IMR-90 (cell line): ENCODE measurements at regions not wholly inside any gene's neighbourhood (a gene's known extent, or its start where the extent isn't known, plus 50 kb on each side); places are given as distances from the start of the nearest gene placed in this dataset.

Experiments used
- ATAC-seq: fragments of 200-7000 bp; cut with Tn5 transposase; 2 replicates; pipeline ENCODE4 v1.9.1; 2020; ENCODE audit warnings: low read depth, mild to moderate bottlenecking, moderate library complexity
- BruUV-seq: library from RNA; stranded (reverse); fragments of 400-500 nt; replicated peaks from 2 replicates; lab custom pipeline; 2021; lab: Mats Ljungman, UMichigan
- CTCF ChIA-PET: fragments of 300-600 bp; formaldehyde crosslinking; extraction: SDS; loops from one replicate; lab custom pipeline; 2021; ENCODE audit warnings: antibody characterized with exemption; lab: Yijun Ruan, JAX
- POLR2A ChIA-PET: fragments of 300-600 bp; sonication (Branson Sonifier 250); formaldehyde crosslinking; loops from one replicate; lab custom pipeline; 2022; ENCODE audit warnings: antibody characterized with exemption; ENCODE audit not compliant: unreplicated experiment; lab: Charles Lee
- DNase-seq: peaks from one replicate; pipeline ENCODE4 v3.0.0; 2013
- H2AFZ ChIP-seq: replicated peaks from 2 replicates; pipeline ENCODE3; 2013; ENCODE audit warnings: low read length, mild to moderate bottlenecking; ENCODE audit not compliant: poor library complexity
- H2AK5ac ChIP-seq: 2 replicates; pipeline ENCODE4 v1.6.1; 2013; ENCODE audit warnings: low read depth, low read length, inconsistent platforms
- H2AK9ac ChIP-seq: replicated peaks from 2 replicates; pipeline ENCODE3; 2013; ENCODE audit warnings: mild to moderate bottlenecking, low read depth, low read length, moderate library complexity; ENCODE audit not compliant: poor library complexity
- H2BK120ac ChIP-seq: 2 replicates; pipeline ENCODE4 v1.6.1; 2013; ENCODE audit warnings: low read depth, low read length, inconsistent platforms
- H2BK15ac ChIP-seq: 3 replicates; pipeline ENCODE4 v1.6.1; 2013; ENCODE audit warnings: low read depth, low read length, inconsistent platforms
- H2BK20ac ChIP-seq: 2 replicates; pipeline ENCODE4 v1.6.1; 2013; ENCODE audit warnings: low read depth, mild to moderate bottlenecking, inconsistent platforms, low read length, moderate library complexity
- H2BK5ac ChIP-seq: 2 replicates; pipeline ENCODE4 v1.6.1; 2013; ENCODE audit warnings: mild to moderate bottlenecking, low read depth, low read length, inconsistent platforms; ENCODE audit not compliant: poor library complexity, severe bottlenecking
- H3K14ac ChIP-seq: replicated peaks from 2 replicates; pipeline ENCODE4 v1.6.1; 2013; ENCODE audit warnings: low read depth, low read length, inconsistent platforms
- H3K18ac ChIP-seq: 2 replicates; pipeline ENCODE4 v1.6.1; 2013; ENCODE audit warnings: low read depth, low read length, control low read depth
- H3K23ac ChIP-seq: 2 replicates; pipeline ENCODE4 v1.6.1; 2013; ENCODE audit warnings: low read depth, low read length, inconsistent platforms
- H3K27ac ChIP-seq: 2 replicates; pipeline ENCODE4 v1.5.1; 2013; ENCODE audit warnings: mild to moderate bottlenecking, control low read depth, low read length; ENCODE audit not compliant: insufficient read depth
- H3K27me3 ChIP-seq: 2 replicates; pipeline ENCODE4 v1.6.1; 2013; ENCODE audit warnings: low read length; ENCODE audit not compliant: control insufficient read depth, insufficient read depth
- H3K36me3 ChIP-seq: 2 replicates; pipeline ENCODE4 v1.6.1; 2013; ENCODE audit warnings: low read length, mixed read lengths; ENCODE audit not compliant: control insufficient read depth, insufficient read depth
- H3K4ac ChIP-seq: 2 replicates; pipeline ENCODE4 v1.6.1; 2013; ENCODE audit warnings: low read depth, low read length, inconsistent platforms
- H3K4me1 ChIP-seq: 2 replicates; pipeline ENCODE4 v1.6.1; 2013; ENCODE audit warnings: low read length, mixed read lengths; ENCODE audit not compliant: control insufficient read depth, insufficient read depth
- H3K4me2 ChIP-seq: 2 replicates; pipeline ENCODE4 v1.6.1; 2013; ENCODE audit warnings: low read depth, mild to moderate bottlenecking, control low read depth, low read length, moderate library complexity
- H3K4me3 ChIP-seq: 2 replicates; pipeline ENCODE4 v1.5.1; 2013; ENCODE audit warnings: low read depth, mild to moderate bottlenecking, control low read depth, low read length, moderate library complexity; ENCODE audit not compliant: insufficient read depth
- H3K56ac ChIP-seq: 2 replicates; pipeline ENCODE4 v1.6.1; 2013; ENCODE audit warnings: low read length, inconsistent platforms; ENCODE audit not compliant: insufficient read depth; ENCODE audit errors: extremely low read depth
- H3K79me1 ChIP-seq, 2 experiments: 2 replicates each; pipeline ENCODE4 v1.6.1; 2013; ENCODE audit warnings: low read length in 2 of 2, inconsistent platforms in 1 of 2, low read depth in 1 of 2
- H3K9ac ChIP-seq: 2 replicates; pipeline ENCODE4 v1.6.1; 2013; ENCODE audit warnings: low read depth, low read length, control low read depth
- H3K9me1 ChIP-seq: 2 replicates; pipeline ENCODE4 v1.6.1; 2013; ENCODE audit warnings: low read length, inconsistent platforms; ENCODE audit not compliant: insufficient read depth
- H3K9me3 ChIP-seq: 2 replicates; pipeline ENCODE4 v1.6.1; 2013; ENCODE audit warnings: low read length; ENCODE audit not compliant: control insufficient read depth, insufficient read depth
- H4K20me1 ChIP-seq: 2 replicates; pipeline ENCODE4 v1.6.1; 2013; ENCODE audit warnings: low read length, inconsistent platforms; ENCODE audit not compliant: insufficient read depth
- H4K5ac ChIP-seq: 2 replicates; pipeline ENCODE4 v1.6.1; 2013; ENCODE audit warnings: mild to moderate bottlenecking, low read depth, low read length, control low read depth
- H4K8ac ChIP-seq, 2 experiments: 2 replicates each; pipeline ENCODE4 v1.6.1; 2013; ENCODE audit warnings: low read depth in 2 of 2, low read length in 2 of 2, control low read depth in 1 of 2, inconsistent platforms in 1 of 2
- H4K91ac ChIP-seq: 2 replicates; pipeline ENCODE4 v1.6.1; 2013; ENCODE audit warnings: low read depth, low read length, inconsistent platforms; ENCODE audit not compliant: insufficient read depth
- BHLHE40 ChIP-seq: fragments of 150-350 bp; IDR thresholded peaks from 2 replicates; pipeline ENCODE4 v1.6.1; 2016; ENCODE audit warnings: mild to moderate bottlenecking, low read depth, low read length
- CEBPB ChIP-seq: IDR thresholded peaks from 2 replicates; pipeline ENCODE4 v1.6.1; 2012; ENCODE audit warnings: low read depth, low read length, improper control_type of control experiment
- CHD1 ChIP-seq: IDR thresholded peaks from 2 replicates; pipeline ENCODE4 v1.6.1; 2012; ENCODE audit warnings: low read depth, low read length, improper control_type of control experiment
- CTCF ChIP-seq: conservative IDR thresholded peaks from 2 replicates; pipeline ENCODE4 v1.5.1; 2012; ENCODE audit warnings: mild to moderate bottlenecking, low read depth, low read length, improper control_type of control experiment
- MAZ ChIP-seq: IDR thresholded peaks from 2 replicates; pipeline ENCODE4 v1.6.1; 2012; ENCODE audit warnings: low read depth, mild to moderate bottlenecking, low read length, improper control_type of control experiment, moderate library complexity, borderline replicate concordance
- NFE2L2 ChIP-seq: fragments of 150-350 bp; IDR thresholded peaks from 2 replicates; pipeline ENCODE4 v1.6.1; 2016; ENCODE audit warnings: low read depth, mild to moderate bottlenecking, low read length
- POLR2A ChIP-seq: IDR thresholded peaks from 2 replicates; pipeline ENCODE4 v1.6.1; 2012; ENCODE audit warnings: mild to moderate bottlenecking, low read depth, low read length
- RFX5 ChIP-seq: IDR thresholded peaks from 2 replicates; pipeline ENCODE4 v1.8.0; 2012; ENCODE audit warnings: low read depth, mild to moderate bottlenecking, low read length, moderate library complexity
- SMC3 ChIP-seq: fragments of 150-350 bp; IDR thresholded peaks from 2 replicates; pipeline ENCODE4 v1.6.1; 2016; ENCODE audit warnings: low read depth, mild to moderate bottlenecking, antibody characterized with exemption, low read length, moderate library complexity
- WGBS, 2 experiments: methylation state at CpG; one replicate each; pipeline versions ENCODE4 v1.1.5 to v1.1.7; 2013; ENCODE audit warnings: missing lambda C conversion rate in 2 of 2; ENCODE audit not compliant: insufficient read length in 1 of 2; ENCODE audit errors: extremely low coverage in 2 of 2; 5-methylcytosine and 5-hydroxymethylcytosine counted together
- dilution Hi-C: fragments of 300-500 bp; cut with HindIII; formaldehyde crosslinking; loops from one replicate; pipeline ENCODE4 v1.14.3; 2018; ENCODE audit warnings: low sequenced_read_pairs; ENCODE audit not compliant: unreplicated experiment
- in situ Hi-C: fragments of 300-500 bp; cut with MboI; formaldehyde crosslinking; loops from 3 replicates; pipeline ENCODE4 v1.14.3; 2019; ENCODE audit warnings: low sequenced_read_pairs, inconsistent platforms, mixed read lengths
- intact Hi-C: fragments of 100-400 bp; cut with micrococcal nuclease; formaldehyde crosslinking; loops from 2 replicates; pipeline ENCODE4 v1.10.0; 2022
- TF ChIP-seq, protein P1 (sequence below): fragments of 150-350 bp; IDR thresholded peaks from 2 replicates; pipeline ENCODE4 v1.6.1; 2016; ENCODE audit warnings: low read depth, mild to moderate bottlenecking, low read length, moderate library complexity, borderline replicate concordance

GRCh38 chr15:31155151-31155550 lies 53.6 kb upstream of the TRPM1 start (continued):
- TF ChIP-seq, protein P1, sequence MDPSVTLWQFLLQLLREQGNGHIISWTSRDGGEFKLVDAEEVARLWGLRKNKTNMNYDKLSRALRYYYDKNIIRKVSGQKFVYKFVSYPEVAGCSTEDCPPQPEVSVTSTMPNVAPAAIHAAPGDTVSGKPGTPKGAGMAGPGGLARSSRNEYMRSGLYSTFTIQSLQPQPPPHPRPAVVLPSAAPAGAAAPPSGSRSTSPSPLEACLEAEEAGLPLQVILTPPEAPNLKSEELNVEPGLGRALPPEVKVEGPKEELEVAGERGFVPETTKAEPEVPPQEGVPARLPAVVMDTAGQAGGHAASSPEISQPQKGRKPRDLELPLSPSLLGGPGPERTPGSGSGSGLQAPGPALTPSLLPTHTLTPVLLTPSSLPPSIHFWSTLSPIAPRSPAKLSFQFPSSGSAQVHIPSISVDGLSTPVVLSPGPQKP = no peak
- TF ChIP-seq MAZ = no peak
- TF ChIP-seq SMC3 = no peak
- TF ChIP-seq RFX5 = no peak

GRCh38 chr15:31156226-31156625 lies 54.7 kb upstream of the TRPM1 start:
- no peak overlapping the region for H3K23ac ChIP-seq
- no peak overlapping the region for H2BK120ac ChIP-seq
- no peaks in the 10 kb centered on the region for H3K9me1 ChIP-seq
- H3K36me3 ChIP-seq = no peaks in the 10 kb centered on the region
- no peak overlapping the region for H3K4me3 ChIP-seq
- ChIA-PET CTCF (no interaction called here), POLR2A (no interaction called here)
- H2AFZ ChIP-seq = no peak overlapping the region
- no peak overlapping the region for H4K8ac ChIP-seq
- DNase-seq = no peak
- H3K4ac ChIP-seq = no peak overlapping the region
- no peak overlapping the region for H3K56ac ChIP-seq
- H3K27ac ChIP-seq = no peak overlapping the region
- H3K4me2 ChIP-seq = no peak overlapping the region
- H2AK9ac ChIP-seq = no peak overlapping the region
- in situ Hi-C loops (no loop called here), dilution Hi-C loops (no loop called here), intact Hi-C loops (no loop called here)
- H4K5ac ChIP-seq = no peak overlapping the region
- no peaks in the 10 kb centered on the region for H3K79me1 ChIP-seq
- H4K91ac ChIP-seq = no peak overlapping the region
- H2BK5ac ChIP-seq = no peak overlapping the region
- WGBS, 2 experiments = no CpG with 5 or more reads among the region's 1 CpG
- no peaks in the 10 kb centered on the region for H3K9me3 ChIP-seq
- H3K14ac ChIP-seq = no peak overlapping the region
- H2BK15ac ChIP-seq = no peak overlapping the region
- H3K18ac ChIP-seq = no peak overlapping the region
- no peaks in the 10 kb centered on the region for H3K4me1 ChIP-seq
- H3K27me3 ChIP-seq = peaks cover 34% of the 10 kb centered on the region
- H4K20me1 ChIP-seq = no peaks in the 10 kb centered on the region
- BruUV-seq = no TSS peak
- no peak for ATAC-seq
- H2AK5ac ChIP-seq = no peak overlapping the region
- TF ChIP-seq CTCF (no peak), SMC3 (no peak), CEBPB (no peak), CHD1 (no peak), MAZ (no peak), BHLHE40 (no peak), NFE2L2 (no peak), POLR2A (no peak)
- H3K9ac ChIP-seq = no peak overlapping the region
- no peak overlapping the region for H2BK20ac ChIP-seq
